ENCODE measurements at regions not wholly inside any gene's neighbourhood (a gene's known extent, or its start where the extent isn't known, plus 50 kb on each side); places are given as distances from the start of the nearest gene placed in this dataset.

GRCh38 chrX:27884654-27885053 lies 76.9 kb downstream of the MAGEB10 start:
- Histone ChIP-seq H3K4me3 (ENCODE audit: control insufficient read depth in 2 of 3, extremely low read depth in 1 of 3, insufficient read depth in 2 of 3, low read depth in 1 of 3, low read length in 3 of 3) (no peak overlapping the region), H3K79me2 (ENCODE audit: control insufficient read depth, insufficient read depth, low read length) (no peaks in the 10 kb centered on the region), H3K9me1 (ENCODE audit: control insufficient read depth, extremely low read depth, insufficient read depth, low read length) (no peaks in the 10 kb centered on the region), H3K27me3 (ENCODE audit: control insufficient read depth, extremely low read depth, insufficient read depth, low read length) (no peaks in the 10 kb centered on the region), H3K9me3 (ENCODE audit: control insufficient read depth, low read depth, low read length) (no peaks in the 10 kb centered on the region), H2AFZ (ENCODE audit: control insufficient read depth, low read length) (no peak overlapping the region), H3K27ac (ENCODE audit: control insufficient read depth, insufficient read depth, low read length) (no peak overlapping the region), H3K9ac (ENCODE audit: control insufficient read depth, extremely low read depth, insufficient read depth, low read length) (no peak overlapping the region), H4K20me1 (ENCODE audit: control insufficient read depth, extremely low read depth, insufficient read depth, low read length) (no peaks in the 10 kb centered on the region), H3K4me1 (ENCODE audit: control insufficient read depth, extremely low read depth, insufficient read depth, low read length) (no peaks in the 10 kb centered on the region), H3K36me3 (ENCODE audit: control insufficient read depth in 2 of 2, extremely low read depth in 1 of 2, insufficient read depth in 2 of 2, low read length in 2 of 2) (no peaks in the 10 kb centered on the region), H3K4me2 (ENCODE audit: control insufficient read depth, extremely low read depth, insufficient read depth, low read depth, low read length) (no peak overlapping the region)
- no peak for TF ChIP-seq CTCF (optimal IDR thresholded peaks at IDR 0.05 in 1 of 3, IDR thresholded peaks at IDR 0.05 in 1 of 3, conservative IDR thresholded peaks at IDR 0.05 in 1 of 3; ENCODE audit: extremely low read depth in 1 of 3, insufficient read depth in 2 of 3, low read length in 3 of 3)
- TF ChIP-seq EZH2 (IDR thresholded peaks at IDR 0.05; ENCODE audit: low read length), result no peak
- DNase-seq (ENCODE audit: low read depth, low spot score), result no peak
- dilution Hi-C loops (cut with MboI; ENCODE audit: extremely low pct_ligation_motif_present, low sequenced_read_pairs), result no loop called here
- no peak for FAIRE-seq

GRCh38 chrX:27883468-27884092 lies 75.8 kb downstream of the MAGEB10 start:
- Histone ChIP-seq H2AFZ (ENCODE audit: control insufficient read depth, low read length) (no peak overlapping the region), H3K4me1 (ENCODE audit: control insufficient read depth, extremely low read depth, insufficient read depth, low read length) (no peaks in the 10 kb centered on the region), H3K9me1 (ENCODE audit: control insufficient read depth, extremely low read depth, insufficient read depth, low read length) (no peaks in the 10 kb centered on the region), H3K4me2 (ENCODE audit: control insufficient read depth, extremely low read depth, insufficient read depth, low read depth, low read length) (no peak overlapping the region), H3K36me3 (ENCODE audit: control insufficient read depth in 2 of 2, extremely low read depth in 1 of 2, insufficient read depth in 2 of 2, low read length in 2 of 2) (no peaks in the 10 kb centered on the region), H3K9ac (ENCODE audit: control insufficient read depth, extremely low read depth, insufficient read depth, low read length) (no peak overlapping the region), H3K27me3 (ENCODE audit: control insufficient read depth, extremely low read depth, insufficient read depth, low read length) (no peaks in the 10 kb centered on the region), H3K27ac (ENCODE audit: control insufficient read depth, insufficient read depth, low read length) (no peak overlapping the region), H3K79me2 (ENCODE audit: control insufficient read depth, insufficient read depth, low read length) (no peaks in the 10 kb centered on the region), H4K20me1 (ENCODE audit: control insufficient read depth, extremely low read depth, insufficient read depth, low read length) (no peaks in the 10 kb centered on the region), H3K4me3 (ENCODE audit: control insufficient read depth in 2 of 3, extremely low read depth in 1 of 3, insufficient read depth in 2 of 3, low read depth in 1 of 3, low read length in 3 of 3) (no peak overlapping the region), H3K9me3 (ENCODE audit: control insufficient read depth, low read depth, low read length) (no peaks in the 10 kb centered on the region)
- FAIRE-seq (no peak), DNase-seq (ENCODE audit: low read depth, low spot score) (no peak)
- dilution Hi-C loops (cut with MboI; ENCODE audit: extremely low pct_ligation_motif_present, low sequenced_read_pairs), result no loop called here
- TF ChIP-seq EZH2 (IDR thresholded peaks at IDR 0.05; ENCODE audit: low read length), result no peak
- no peak for TF ChIP-seq CTCF (optimal IDR thresholded peaks at IDR 0.05 in 1 of 3, IDR thresholded peaks at IDR 0.05 in 1 of 3, conservative IDR thresholded peaks at IDR 0.05 in 1 of 3; ENCODE audit: extremely low read depth in 1 of 3, insufficient read depth in 2 of 3, low read length in 3 of 3)
